Stomach smooth muscle (tissue), 2 donors: ENCODE measurements at regions not wholly inside any gene's neighbourhood (a gene's known extent, or its start where the extent isn't known, plus 50 kb on each side); places are given as distances from the start of the nearest gene placed in this dataset.
A peak's percentile ranks its signal among the peaks of the same experiment; 100 is the strongest.

Experiments
- H3K27ac ChIP-seq: one replicate; pipeline ENCODE4 v1.7.0; 2013; ENCODE audit warnings: mild to moderate bottlenecking, low read length, inconsistent platforms
- H3K27me3 ChIP-seq, 2 donors: one replicate each; pipeline ENCODE4 v1.7.0; 2013; ENCODE audit warnings: low read length in 2 of 2; ENCODE audit not compliant: insufficient read depth in 2 of 2, control insufficient read depth in 1 of 2
- H3K36me3 ChIP-seq, 2 donors: one replicate each; pipeline ENCODE4 v1.7.0; 2013; ENCODE audit warnings: low read length in 2 of 2; ENCODE audit not compliant: control insufficient read depth in 2 of 2, insufficient read depth in 2 of 2
- H3K4me1 ChIP-seq: one replicate; pipeline ENCODE4 v1.7.0; 2013; ENCODE audit warnings: low read length; ENCODE audit not compliant: control insufficient read depth, insufficient read depth
- H3K4me3 ChIP-seq, 2 donors: one replicate each; pipeline ENCODE4 v1.7.0; 2013; ENCODE audit warnings: low read length in 2 of 2
- H3K9ac ChIP-seq, 2 donors: one replicate each; pipeline ENCODE4 v1.7.0; 2013; ENCODE audit warnings: low read length in 2 of 2, mild to moderate bottlenecking in 1 of 2
- H3K9me3 ChIP-seq, 2 donors: one replicate each; pipeline ENCODE4 v1.7.0; 2013; ENCODE audit warnings: low read length in 2 of 2; ENCODE audit not compliant: control insufficient read depth in 2 of 2
- donor health status: healthy.
- donor health status: Pancreatic carcinoma.

- Histone ChIP-seq H3K4me1 (no peaks in the 10 kb centered on the region), H3K27me3 (peaks cover 5 to 17% of the 10 kb centered on the region in 2 donors), H3K36me3 (no peaks in the 10 kb centered on the region), H3K9ac (no peak overlapping the region), H3K4me3 (no peak overlapping the region), H3K9me3 (peaks cover 0 to 10% of the 10 kb centered on the region in 2 donors), H3K27ac (no peak overlapping the region)
Observed at GRCh38 chr19:28793391-28794168, 419.4 kb downstream of the UQCRFS1 start.

GRCh38 chr19:28785971-28786370 lies 427.0 kb downstream of the UQCRFS1 start:
- Histone ChIP-seq H3K27ac (no peak overlapping the region), H3K9me3 (peaks cover 5 to 10% of the 10 kb centered on the region in 2 donors)

GRCh38 chr19:28764066-28764465 lies 448.9 kb downstream of the UQCRFS1 start:
- Histone ChIP-seq H3K9me3 (peaks cover 0 to 4% of the 10 kb centered on the region in 2 donors), H3K27ac (no peak overlapping the region), H3K4me3 (no peak overlapping the region), H3K36me3 (no peaks in the 10 kb centered on the region), H3K4me1 (no peaks in the 10 kb centered on the region), H3K27me3 (no peaks in the 10 kb centered on the region), H3K9ac (no peak overlapping the region)

More at GRCh38 chr19:28785971-28786370, 427.0 kb downstream of the UQCRFS1 start:
- Histone ChIP-seq H3K4me3 (no peak overlapping the region), H3K9ac (no peak overlapping the region), H3K4me1 (no peaks in the 10 kb centered on the region), H3K36me3 (no peaks in the 10 kb centered on the region), H3K27me3 (no peaks in the 10 kb centered on the region)

- Histone ChIP-seq H3K9ac (no peak overlapping the region), H3K36me3 (no peaks in the 10 kb centered on the region), H3K4me1 (no peaks in the 10 kb centered on the region), H3K4me3 (no peak overlapping the region), H3K27me3 (peaks cover 0 to 7% of the 10 kb centered on the region in 2 donors), H3K27ac (no peak overlapping the region), H3K9me3 (no peaks in the 10 kb centered on the region)
Observed at GRCh38 chr19:28746478-28746877, 466.5 kb downstream of the UQCRFS1 start.

GRCh38 chr19:28744943-28745342 lies 468.0 kb downstream of the UQCRFS1 start:
- Histone ChIP-seq H3K4me1 (no peaks in the 10 kb centered on the region), H3K36me3 (no peaks in the 10 kb centered on the region), H3K9ac (no peak overlapping the region), H3K27ac (no peak overlapping the region), H3K9me3 (no peaks in the 10 kb centered on the region), H3K4me3 (no peak overlapping the region), H3K27me3 (peaks cover 0 to 7% of the 10 kb centered on the region in 2 donors)

- no peaks in the 10 kb centered on the region for H3K9me3 ChIP-seq
- H3K27me3 ChIP-seq: peaks cover 0 to 7% of the 10 kb centered on the region in 2 donors
- no peak overlapping the region for H3K4me3 ChIP-seq
- H3K9ac ChIP-seq: no peak overlapping the region
- no peak overlapping the region for H3K27ac ChIP-seq
- H3K4me1 ChIP-seq: no peaks in the 10 kb centered on the region
- H3K36me3 ChIP-seq: no peaks in the 10 kb centered on the region
Observed at GRCh38 chr19:28744014-28744413, 468.9 kb downstream of the UQCRFS1 start.

GRCh38 chr19:28737021-28737895 lies 475.7 kb downstream of the UQCRFS1 start:
- Histone ChIP-seq H3K4me3 (peak overlapping the region; percentile 37 to 47), H3K27ac (no peak overlapping the region)

GRCh38 chr19:28736528-28736927 lies 476.4 kb downstream of the UQCRFS1 start:
- peak overlapping the region; percentile 37 to 47 for H3K4me3 ChIP-seq
- H3K9ac ChIP-seq: peak overlapping the region; percentile 25 to 71

More at GRCh38 chr19:28737021-28737895, 475.7 kb downstream of the UQCRFS1 start:
- Histone ChIP-seq H3K36me3 (no peaks in the 10 kb centered on the region), H3K9ac (peak overlapping the region; percentile 25 to 71), H3K27me3 (no peaks in the 10 kb centered on the region), H3K9me3 (no peaks in the 10 kb centered on the region), H3K4me1 (peaks cover 8% of the 10 kb centered on the region)

GRCh38 chr19:28731577-28731976 lies 481.4 kb downstream of the UQCRFS1 start:
- Histone ChIP-seq H3K4me3 (no peak overlapping the region), H3K4me1 (peaks cover 4% of the 10 kb centered on the region), H3K9ac (no peak overlapping the region), H3K27me3 (peaks cover 20 to 27% of the 10 kb centered on the region in 2 donors), H3K36me3 (no peaks in the 10 kb centered on the region), H3K27ac (no peak overlapping the region), H3K9me3 (no peaks in the 10 kb centered on the region)

More at GRCh38 chr19:28736528-28736927, 476.4 kb downstream of the UQCRFS1 start:
- no peaks in the 10 kb centered on the region for H3K36me3 ChIP-seq
- no peak overlapping the region for H3K27ac ChIP-seq
- no peaks in the 10 kb centered on the region for H3K9me3 ChIP-seq
- no peaks in the 10 kb centered on the region for H3K27me3 ChIP-seq
- peaks cover 8% of the 10 kb centered on the region for H3K4me1 ChIP-seq

GRCh38 chr19:28730791-28731512 lies 482.0 kb downstream of the UQCRFS1 start:
- Histone ChIP-seq H3K4me1 (peaks cover 4% of the 10 kb centered on the region), H3K36me3 (no peaks in the 10 kb centered on the region), H3K9me3 (no peaks in the 10 kb centered on the region), H3K9ac (no peak overlapping the region), H3K27me3 (peaks cover 21 to 29% of the 10 kb centered on the region in 2 donors), H3K4me3 (no peak overlapping the region), H3K27ac (no peak overlapping the region)
